ENCODE measurements at regions not wholly inside any gene's neighbourhood (a gene's known extent, or its start where the extent isn't known, plus 50 kb on each side); places are given as distances from the start of the nearest gene placed in this dataset.

DNA sequence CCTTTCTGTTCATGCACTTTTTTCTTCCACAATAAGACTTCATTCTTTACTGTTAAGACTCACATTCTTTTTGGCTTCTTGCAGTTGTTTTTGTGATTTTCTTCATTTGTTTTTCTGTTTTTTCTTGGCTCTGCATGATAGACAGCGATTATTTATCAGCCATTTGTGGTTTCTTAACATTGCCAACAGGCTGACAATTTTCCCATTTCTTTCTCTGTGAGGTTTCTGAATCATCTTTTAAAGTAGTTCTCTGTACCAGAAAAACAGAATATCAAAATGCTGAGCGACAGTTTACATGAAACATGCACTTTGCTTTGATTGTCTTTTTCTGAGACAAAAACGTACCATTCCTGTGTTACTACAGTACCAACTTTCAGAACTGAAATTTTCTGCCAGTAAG is 334.2 kb upstream of the MAGI2 start:
- DNase-seq (ENCODE audit: low read depth, low spot score) (no peak), ATAC-seq (no peak), FAIRE-seq (no peak)
- Histone ChIP-seq H3K36me3 (ENCODE audit: control insufficient read depth in 2 of 2, insufficient read depth in 2 of 2, low read length in 1 of 2) (no peaks in the 10 kb centered on the region), H3K27me3 (replicated peaks in 1 of 2; ENCODE audit: control insufficient read depth in 2 of 2, insufficient read depth in 2 of 2, low read length in 1 of 2) (no peaks in the 10 kb centered on the region), H3K9ac (ENCODE audit: control insufficient read depth, insufficient read depth, low read length) (no peak overlapping the region), H3K27ac (ENCODE audit: control insufficient read depth, insufficient read depth) (no peak overlapping the region), H3K4me1 (ENCODE audit: control insufficient read depth, insufficient read depth, low read length) (no peaks in the 10 kb centered on the region), H3K79me2 (ENCODE audit: control insufficient read depth, insufficient read depth, low read length) (no peaks in the 10 kb centered on the region), H4K20me1 (ENCODE audit: control insufficient read depth, insufficient read depth) (no peaks in the 10 kb centered on the region), H3K9me3 (replicated peaks; ENCODE audit: control insufficient read depth, insufficient read depth, low read length) (no peaks in the 10 kb centered on the region), H2AFZ (ENCODE audit: control insufficient read depth, low read depth, low read length) (no peak overlapping the region), H3K4me2 (ENCODE audit: control insufficient read depth, insufficient read depth) (no peak overlapping the region), H3K4me3 (no peak overlapping the region)
- SMC1A ChIA-PET (ENCODE audit: uncharacterized antibody, unreplicated experiment) = no interaction called here
- WGBS (ENCODE audit: insufficient coverage, insufficient replicate concordance, low lambda C conversion rate, missing lambda C conversion rate) = 3% methylated on average over 3 of the region's 3 CpGs
- TF ChIP-seq YY1 (IDR thresholded peaks at IDR 0.05; ENCODE audit: low read depth, low read length) = no peak
- no peak for TF ChIP-seq ZNF24 (IDR thresholded peaks at IDR 0.05)
- TF ChIP-seq POLR2A (IDR thresholded peaks at IDR 0.05; ENCODE audit: low read depth, low read length) = no peak
- TF ChIP-seq PAX5 (IDR thresholded peaks at IDR 0.05; ENCODE audit: borderline replicate concordance, low read depth, low read length) = no peak
- no peak for TF ChIP-seq ZNF217 (IDR thresholded peaks at IDR 0.05)
- TF ChIP-seq, protein P1, sequence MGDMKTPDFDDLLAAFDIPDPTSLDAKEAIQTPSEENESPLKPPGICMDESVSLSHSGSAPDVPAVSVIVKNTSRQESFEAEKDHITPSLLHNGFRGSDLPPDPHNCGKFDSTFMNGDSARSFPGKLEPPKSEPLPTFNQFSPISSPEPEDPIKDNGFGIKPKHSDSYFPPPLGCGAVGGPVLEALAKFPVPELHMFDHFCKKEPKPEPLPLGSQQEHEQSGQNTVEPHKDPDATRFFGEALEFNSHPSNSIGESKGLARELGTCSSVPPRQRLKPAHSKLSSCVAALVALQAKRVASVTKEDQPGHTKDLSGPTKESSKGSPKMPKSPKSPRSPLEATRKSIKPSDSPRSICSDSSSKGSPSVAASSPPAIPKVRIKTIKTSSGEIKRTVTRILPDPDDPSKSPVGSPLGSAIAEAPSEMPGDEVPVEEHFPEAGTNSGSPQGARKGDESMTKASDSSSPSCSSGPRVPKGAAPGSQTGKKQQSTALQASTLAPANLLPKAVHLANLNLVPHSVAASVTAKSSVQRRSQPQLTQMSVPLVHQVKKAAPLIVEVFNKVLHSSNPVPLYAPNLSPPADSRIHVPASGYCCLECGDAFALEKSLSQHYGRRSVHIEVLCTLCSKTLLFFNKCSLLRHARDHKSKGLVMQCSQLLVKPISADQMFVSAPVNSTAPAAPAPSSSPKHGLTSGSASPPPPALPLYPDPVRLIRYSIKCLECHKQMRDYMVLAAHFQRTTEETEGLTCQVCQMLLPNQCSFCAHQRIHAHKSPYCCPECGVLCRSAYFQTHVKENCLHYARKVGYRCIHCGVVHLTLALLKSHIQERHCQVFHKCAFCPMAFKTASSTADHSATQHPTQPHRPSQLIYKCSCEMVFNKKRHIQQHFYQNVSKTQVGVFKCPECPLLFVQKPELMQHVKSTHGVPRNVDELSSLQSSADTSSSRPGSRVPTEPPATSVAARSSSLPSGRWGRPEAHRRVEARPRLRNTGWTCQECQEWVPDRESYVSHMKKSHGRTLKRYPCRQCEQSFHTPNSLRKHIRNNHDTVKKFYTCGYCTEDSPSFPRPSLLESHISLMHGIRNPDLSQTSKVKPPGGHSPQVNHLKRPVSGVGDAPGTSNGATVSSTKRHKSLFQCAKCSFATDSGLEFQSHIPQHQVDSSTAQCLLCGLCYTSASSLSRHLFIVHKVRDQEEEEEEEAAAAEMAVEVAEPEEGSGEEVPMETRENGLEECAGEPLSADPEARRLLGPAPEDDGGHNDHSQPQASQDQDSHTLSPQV (IDR thresholded peaks at IDR 0.05) = no peak
- CTCF ChIA-PET = no interaction called here
- BruUV-seq (replicated peaks) = no TSS peak
- POLR2A ChIA-PET = no interaction called here
- intact Hi-C loops (cut with micrococcal nuclease; ENCODE audit: unreplicated experiment) = no loop called here
- RAD21 ChIA-PET (ENCODE audit: unreplicated experiment) = no interaction called here
- in situ Hi-C loops (cut with MboI) = no loop called here
